GM21381 (cell line): ENCODE measurements at regions not wholly inside any gene's neighbourhood (a gene's known extent, or its start where the extent isn't known, plus 50 kb on each side); places are given as distances from the start of the nearest gene placed in this dataset.
"Not testable (repeated sequence)": the region's sequence is repeated elsewhere in the genome, so short reads cannot be mapped to it uniquely, and the experiment has no call there.

Experiments
- ATAC-seq: cut with Tn5 transposase; IDR thresholded peaks from one replicate; pipeline ENCODE4 v1.9.1; 2021; ENCODE audit warnings: mild to moderate bottlenecking, moderate library complexity; ENCODE audit not compliant: unreplicated experiment

- ATAC-seq = no peak
Observed at GRCh38 chr1:5734996-5735395, 257.2 kb downstream of the NPHP4 start.

DNA sequence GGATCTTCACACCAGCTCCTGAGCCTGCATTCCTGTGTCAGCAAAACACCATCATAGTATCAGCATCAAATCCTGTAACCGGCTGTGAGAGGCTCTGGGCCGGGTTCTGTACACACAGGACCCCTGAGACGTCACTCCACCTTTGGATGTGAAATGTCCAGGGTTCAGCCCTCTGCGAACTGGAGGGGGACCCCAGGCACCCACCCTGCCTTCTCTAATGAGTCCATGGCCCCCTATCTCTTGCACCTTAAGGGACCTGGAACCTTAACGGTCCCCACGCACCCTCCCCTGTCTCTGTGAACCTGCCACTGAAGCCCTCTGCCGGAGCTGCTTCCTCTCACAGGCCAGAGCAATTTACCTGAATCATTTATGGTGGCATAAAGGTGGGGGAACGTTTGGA is 257.8 kb downstream of the NPHP4 start:
- ATAC-seq = no peak

- ATAC-seq = no peak
Observed at GRCh38 chr1:5733596-5733995, 258.6 kb downstream of the NPHP4 start.

- ATAC-seq = no peak
Observed at GRCh38 chr1:5731110-5731423, 261.2 kb downstream of the NPHP4 start.

- no peak for ATAC-seq
Observed at GRCh38 chr1:5730272-5731109, 261.7 kb downstream of the NPHP4 start.

- ATAC-seq = no peak
Observed at GRCh38 chr1:5729636-5730145, 262.5 kb downstream of the NPHP4 start.

DNA sequence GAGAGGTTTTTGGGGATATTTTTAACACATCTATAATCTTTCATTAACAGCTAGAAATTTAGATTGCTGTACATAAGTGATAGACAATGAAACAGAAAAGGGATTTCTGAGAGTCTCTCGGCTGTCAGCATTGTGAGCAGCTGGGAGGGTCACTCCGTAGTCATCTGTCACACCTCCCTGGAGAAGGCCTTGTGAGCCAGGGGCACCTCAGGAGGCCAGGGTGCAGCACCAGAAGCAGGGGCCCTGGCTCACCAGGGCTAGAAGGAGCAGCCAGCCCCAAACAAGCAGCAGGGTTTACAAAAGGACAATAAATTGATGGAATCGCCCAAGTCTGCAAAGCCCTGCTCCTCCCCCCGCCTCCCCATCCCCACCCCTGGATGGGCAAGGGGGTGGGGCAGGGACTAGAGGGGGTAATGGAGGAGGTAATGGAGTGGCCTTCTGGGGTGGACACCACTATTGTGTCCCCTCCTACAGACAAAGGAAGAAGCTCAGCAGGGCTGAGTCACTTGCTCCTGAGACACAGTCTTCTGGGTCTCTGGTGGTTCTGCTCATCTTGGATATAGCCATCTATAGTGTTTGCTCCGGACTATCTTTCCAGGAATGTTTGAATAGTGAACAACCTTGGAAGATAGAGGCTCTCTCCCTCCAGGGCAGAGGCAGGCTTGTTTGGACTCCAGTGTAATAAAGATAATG is 263.4 kb downstream of the NPHP4 start:
- no peak for ATAC-seq

DNA sequence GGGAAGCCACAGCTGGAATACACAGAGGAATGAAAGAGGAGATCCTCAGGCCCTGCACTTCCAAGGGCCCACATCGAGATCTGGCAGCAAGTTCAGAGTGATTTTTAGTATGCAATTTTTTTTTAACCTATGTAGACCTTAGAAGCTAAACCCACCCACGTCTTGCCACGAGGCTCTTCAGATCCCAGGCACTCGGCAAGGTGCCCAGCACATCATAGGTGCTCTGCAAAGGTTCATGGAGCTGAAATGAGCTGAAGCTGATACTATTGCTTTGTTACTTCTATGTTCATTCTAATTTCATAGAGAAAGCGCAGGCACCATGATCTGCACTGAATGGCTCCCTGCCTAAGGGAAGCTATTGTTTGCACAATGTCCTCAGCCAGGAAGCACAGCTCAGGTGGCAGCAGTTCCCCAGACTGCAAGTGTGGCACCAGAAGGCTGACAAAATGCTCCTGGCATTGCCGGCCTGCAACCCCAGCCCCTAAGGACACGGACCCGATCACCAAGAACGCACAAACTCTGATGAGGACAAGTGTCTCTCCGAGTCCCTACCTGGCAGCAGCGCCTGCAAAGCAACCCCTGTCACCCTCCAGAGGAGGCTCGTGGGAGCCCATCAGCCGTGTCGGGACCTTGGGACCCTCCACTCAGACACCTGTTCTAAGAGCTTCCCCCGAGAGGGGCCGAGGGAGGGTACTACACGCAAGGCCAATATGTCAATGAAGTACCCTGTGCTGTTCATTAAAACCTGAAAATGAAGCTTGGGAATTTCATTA is 264.2 kb downstream of the NPHP4 start:
- no peak for ATAC-seq

DNA sequence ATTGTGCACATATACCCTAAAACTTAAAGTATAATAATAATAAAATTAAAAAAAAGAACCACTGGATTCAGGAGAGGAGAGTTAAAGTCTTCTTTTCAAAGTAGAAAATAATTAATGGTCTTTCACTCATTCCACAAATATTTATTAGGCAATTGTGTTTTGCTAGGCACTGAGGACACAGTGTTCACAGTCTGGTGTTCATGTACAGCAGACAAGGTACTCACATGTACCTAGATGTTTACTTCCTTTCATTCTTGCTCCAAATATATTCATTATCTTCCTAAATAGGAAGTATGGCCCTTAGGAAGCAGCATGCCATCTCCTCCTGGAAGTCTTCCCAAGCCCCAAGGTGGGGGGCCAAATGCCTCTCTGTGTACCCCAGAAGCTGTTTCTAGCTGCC is 265.0 kb downstream of the NPHP4 start:
- no peak for ATAC-seq

DNA sequence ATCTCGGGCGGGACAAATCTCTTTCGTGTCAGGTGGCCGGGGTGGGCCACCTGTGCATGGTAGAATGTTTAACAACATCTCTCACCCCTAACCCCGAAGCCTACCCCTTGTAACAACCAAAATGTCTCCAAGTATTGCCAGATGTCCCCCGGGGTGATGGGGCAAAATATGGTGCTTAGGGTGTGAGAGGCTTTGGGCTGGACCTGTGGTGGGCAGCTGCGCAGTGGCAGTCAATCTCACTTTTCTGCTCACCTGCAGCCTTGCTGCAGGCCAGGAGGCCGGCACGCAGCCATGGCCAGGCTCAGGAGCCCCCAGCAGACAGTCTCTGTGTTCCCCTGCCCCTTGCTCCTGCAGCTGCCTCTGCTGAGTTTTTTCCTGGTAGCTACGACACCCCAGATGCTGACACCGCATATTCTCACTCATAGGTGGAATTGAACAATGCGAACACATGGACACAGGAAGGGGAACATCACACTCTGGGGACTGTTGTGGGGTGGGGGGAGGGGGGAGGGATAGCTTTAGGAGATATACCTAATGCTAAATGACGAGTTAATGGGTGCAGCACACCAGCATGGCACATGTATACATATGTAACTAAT is 265.5 kb downstream of the NPHP4 start:
- not testable (repeated sequence) for ATAC-seq

DNA sequence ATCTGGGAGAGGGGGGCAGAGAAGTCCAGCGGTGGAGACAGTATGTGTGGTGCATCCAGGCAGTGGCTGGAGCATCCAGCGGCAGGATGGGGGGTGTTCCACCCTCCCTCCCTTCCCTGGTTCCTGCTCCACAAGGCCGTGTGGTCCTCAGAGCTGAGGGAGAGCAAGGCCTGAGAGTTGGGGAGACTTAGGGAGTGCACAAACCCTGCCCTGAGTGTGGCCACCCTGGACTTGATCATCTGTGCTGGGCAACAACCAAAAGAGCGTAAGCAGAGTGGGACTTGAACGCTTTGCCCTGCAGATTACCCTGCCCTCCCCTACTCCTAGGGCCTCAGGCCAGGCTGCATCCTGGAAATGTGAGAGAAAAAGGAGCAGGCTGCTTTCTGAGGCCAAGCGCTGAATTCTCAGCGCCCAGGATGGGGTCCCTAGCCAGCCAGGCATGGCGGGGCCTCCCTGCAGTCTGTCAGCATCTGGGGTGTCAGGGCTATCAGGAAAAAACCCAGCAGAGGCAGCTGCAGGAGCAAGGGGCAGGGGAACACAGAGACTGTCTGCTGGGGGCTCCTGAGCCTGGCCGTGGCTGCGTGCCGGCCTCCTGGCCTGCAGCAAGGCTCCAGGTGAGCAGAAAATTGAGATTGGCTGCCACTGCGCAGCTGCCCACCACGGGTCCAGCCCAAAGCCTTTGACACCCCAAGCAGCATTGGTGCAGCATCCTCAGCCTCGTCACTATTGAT is 266.2 kb downstream of the NPHP4 start:
- no peak for ATAC-seq

DNA sequence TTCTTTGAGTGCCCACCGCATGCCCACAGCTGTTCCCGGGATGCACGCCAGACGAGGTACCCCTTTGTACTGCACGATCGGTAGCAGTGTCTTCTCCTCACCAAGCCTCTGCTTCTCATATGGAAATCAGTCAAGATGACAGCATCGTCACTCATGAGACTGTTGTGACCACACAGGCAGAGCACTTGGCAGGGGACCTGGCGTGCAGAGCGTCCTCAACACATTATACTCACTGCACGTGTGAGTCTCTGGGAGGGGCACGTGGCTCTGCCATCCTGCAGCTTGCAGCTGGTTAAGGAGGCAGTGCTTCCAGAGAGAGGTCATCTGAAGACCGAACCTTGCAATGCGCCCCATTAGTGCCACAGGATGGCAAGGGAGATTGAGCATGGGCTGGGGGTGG is 266.8 kb downstream of the NPHP4 start:
- ATAC-seq = no peak

- ATAC-seq = no peak
Observed at GRCh38 chr1:5724847-5725246, 267.4 kb downstream of the NPHP4 start.

DNA sequence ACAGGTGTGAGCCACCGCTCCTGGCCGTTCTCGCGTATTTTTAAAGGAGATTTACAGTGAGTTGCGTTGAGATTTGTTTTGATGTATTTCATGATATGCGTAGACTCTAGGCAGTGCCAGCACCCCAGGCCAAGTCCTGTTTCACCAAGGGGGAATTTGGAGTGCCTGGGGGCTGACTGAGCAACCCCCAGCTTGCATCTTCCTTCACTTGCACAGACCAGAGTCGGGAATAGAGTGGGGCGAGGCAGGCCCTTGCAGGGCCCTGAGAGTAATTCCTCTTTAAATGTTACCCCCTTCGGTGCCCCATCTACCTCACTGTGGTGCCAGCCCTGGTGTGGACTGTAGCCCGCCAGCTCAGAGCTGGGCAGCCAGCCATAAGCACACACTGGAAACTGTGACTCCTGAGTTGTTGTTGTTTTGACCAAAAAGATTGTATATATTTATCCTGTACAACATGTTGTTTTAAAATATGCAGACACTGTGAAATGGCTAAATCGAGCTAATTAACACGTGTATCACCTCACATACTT is 269.5 kb downstream of the NPHP4 start:
- ATAC-seq = no peak

DNA sequence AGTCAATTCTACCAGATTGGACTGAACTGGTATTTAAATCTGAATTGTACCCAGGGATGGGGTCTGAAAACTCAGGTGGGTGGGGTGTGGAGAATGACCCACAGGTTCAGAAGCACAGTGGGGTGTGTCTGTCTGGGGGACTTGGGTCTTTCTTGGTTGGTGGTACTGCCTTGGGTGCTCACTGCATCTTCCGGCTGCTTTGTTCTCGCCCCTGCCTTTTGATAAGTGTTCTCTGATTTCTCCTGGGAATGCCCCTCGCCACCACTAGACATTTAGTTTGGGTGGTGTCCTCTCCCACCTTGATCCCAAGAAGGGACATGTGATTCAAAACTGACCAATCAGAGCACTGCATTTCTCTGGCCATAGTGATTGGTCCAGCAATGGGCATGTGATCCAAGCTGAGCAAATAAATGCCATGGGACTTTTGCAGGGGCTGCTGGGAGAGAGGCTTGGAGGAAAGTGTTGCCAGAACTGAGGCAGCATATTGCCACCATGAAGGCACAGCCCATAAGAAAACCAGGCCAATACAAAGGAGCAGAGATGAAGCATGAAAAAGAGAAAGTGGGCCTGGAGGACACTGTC is 270.5 kb downstream of the NPHP4 start:
- no peak for ATAC-seq

DNA sequence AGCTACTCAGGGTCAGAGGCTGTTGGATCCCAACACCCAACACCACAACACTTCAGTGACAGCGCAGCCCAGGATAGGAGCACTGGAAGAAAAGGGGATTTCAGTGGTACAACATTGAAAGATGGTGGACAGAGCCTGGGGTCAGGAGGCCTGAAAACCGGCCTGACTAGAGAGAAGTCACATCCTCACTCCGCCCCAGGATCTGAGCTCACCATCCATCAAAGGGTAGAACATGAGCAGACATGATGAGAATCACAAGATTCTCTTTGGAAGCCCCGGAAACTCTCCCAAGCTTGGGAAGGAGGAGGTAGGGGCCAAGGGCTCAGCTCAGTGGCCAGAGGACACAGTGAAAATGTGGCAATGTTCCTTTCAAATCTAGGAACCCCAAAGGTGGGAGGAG is 271.3 kb downstream of the NPHP4 start:
- ATAC-seq = no peak

DNA sequence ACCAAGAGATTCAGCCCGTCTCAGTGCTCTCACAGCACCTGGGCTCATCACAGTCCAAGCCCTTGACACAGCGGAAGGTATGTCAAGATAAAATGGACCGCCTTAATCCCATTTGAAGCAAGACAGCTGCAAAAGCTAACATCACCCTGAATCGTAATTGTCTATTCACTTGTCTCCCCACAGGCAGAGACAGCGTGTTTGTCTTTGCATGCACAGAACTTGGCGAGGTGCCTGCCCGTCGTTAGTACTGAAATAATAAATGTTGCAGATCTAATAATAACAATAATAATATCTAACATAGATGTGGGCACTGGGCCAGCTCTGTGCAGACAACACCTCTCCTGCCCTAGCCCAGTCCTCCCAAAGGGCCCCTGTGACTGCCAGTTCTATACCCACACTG is 271.7 kb downstream of the NPHP4 start:
- no peak for ATAC-seq

DNA sequence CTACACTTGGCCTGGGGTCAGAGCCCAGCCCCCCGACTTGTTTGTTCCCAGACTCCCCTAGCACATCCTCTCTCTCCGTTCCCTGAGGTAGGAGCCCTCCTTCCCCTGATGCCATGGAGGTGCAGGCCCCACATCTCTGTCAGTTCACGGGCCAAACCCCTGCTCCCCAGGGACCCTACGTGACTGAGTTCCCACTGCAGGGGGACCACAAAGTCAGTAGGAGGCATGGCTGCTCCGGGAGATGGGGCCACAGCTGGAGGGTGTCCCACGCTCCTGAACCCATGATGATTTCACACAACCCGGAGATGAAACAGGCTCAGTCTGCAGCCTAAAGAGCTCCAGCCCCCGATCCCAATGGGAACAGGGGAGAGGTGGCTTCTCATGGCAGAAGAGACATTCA is 272.2 kb downstream of the NPHP4 start:
- ATAC-seq = no peak

DNA sequence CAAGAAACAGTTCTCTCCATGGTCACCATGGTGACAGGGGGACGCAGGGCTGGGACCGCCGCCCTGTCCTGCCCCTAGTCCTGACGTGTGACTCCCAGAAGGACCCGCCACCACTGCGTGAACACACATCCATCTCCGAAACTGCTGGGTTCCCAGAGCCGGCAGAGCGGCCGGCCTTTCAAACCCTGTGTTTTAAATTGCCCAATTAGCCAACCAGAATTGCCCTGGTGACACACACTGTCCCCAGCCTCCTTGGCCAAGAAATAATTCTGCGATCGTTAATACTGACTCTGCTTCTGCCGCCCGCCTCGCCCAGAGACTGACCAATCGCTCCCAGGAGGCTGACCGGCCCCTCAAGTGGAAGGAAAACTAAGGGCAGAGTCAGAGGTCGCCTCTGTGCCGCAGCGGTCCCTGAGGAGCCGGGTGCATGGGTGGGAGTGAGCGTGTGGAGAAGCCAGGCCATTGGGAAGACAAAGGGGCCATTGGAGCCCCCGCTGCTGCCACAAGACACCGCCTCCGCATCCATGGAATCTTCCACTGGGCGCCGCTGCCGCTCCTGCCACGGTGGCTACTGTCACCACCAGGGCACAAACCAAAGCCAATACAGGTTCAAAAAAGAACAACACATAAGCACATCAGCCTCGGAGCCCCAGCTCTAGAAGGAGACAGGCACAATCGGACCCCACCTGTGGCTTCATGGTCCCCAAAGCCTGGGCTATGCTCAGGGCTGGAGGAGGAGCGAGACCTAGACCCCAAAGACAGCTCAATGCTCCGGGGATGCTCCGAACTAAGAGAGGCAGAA is 273.2 kb downstream of the NPHP4 start:
- no peak for ATAC-seq
